Ishikawa (cell line): ENCODE measurements at regions not wholly inside any gene's neighbourhood (a gene's known extent, or its start where the extent isn't known, plus 50 kb on each side); places are given as distances from the start of the nearest gene placed in this dataset.

Source experiments
- CEBPB ChIP-seq: IDR thresholded peaks from 2 replicates; pipeline ENCODE4 v1.6.1; 2012
- CREB1 ChIP-seq: IDR thresholded peaks from 2 replicates; pipeline ENCODE4 v1.6.1; 2012; ENCODE audit warnings: low read depth
- EGR1 ChIP-seq: IDR thresholded peaks from 2 replicates; pipeline ENCODE4 v1.6.1; 2012
- EP300 ChIP-seq: IDR thresholded peaks from 2 replicates; pipeline ENCODE4 v1.6.1; 2012; ENCODE audit warnings: borderline replicate concordance
- FOXM1 ChIP-seq: IDR thresholded peaks from 2 replicates; pipeline ENCODE4 v1.6.1; 2012; ENCODE audit warnings: low read depth, borderline replicate concordance
- MAX ChIP-seq: IDR thresholded peaks from 2 replicates; pipeline ENCODE4 v1.6.1; 2012
- NFIC ChIP-seq: IDR thresholded peaks from 2 replicates; pipeline ENCODE4 v1.6.1; 2012
- RAD21 ChIP-seq: IDR thresholded peaks from 2 replicates; pipeline ENCODE4 v1.6.1; 2012; ENCODE audit warnings: low read depth
- REST ChIP-seq: IDR thresholded peaks from 2 replicates; pipeline ENCODE4 v1.6.1; 2012; ENCODE audit warnings: low read depth, mild to moderate bottlenecking
- TAF1 ChIP-seq: IDR thresholded peaks from 2 replicates; pipeline ENCODE4 v1.6.1; 2012; ENCODE audit warnings: low read depth, mild to moderate bottlenecking
- TCF12 ChIP-seq: IDR thresholded peaks from 2 replicates; pipeline ENCODE4 v1.6.1; 2012; ENCODE audit warnings: low read depth
- TEAD4 ChIP-seq: IDR thresholded peaks from 2 replicates; pipeline ENCODE4 v1.6.1; 2012
- USF1 ChIP-seq: IDR thresholded peaks from 2 replicates; pipeline ENCODE4 v1.6.1; 2012
- YY1 ChIP-seq: IDR thresholded peaks from 2 replicates; pipeline ENCODE4 v1.6.1; 2012; ENCODE audit warnings: low read depth
- ZBTB7A ChIP-seq: IDR thresholded peaks from 2 replicates; pipeline ENCODE4 v1.6.1; 2012; ENCODE audit warnings: low read depth

GRCh38 chr9:31253800-31254762 is 1130.4 kb upstream of the ACO1 start:
- no peak for TF ChIP-seq EGR1
- no peak for TF ChIP-seq TEAD4
- TF ChIP-seq ZBTB7A: no peak
- no peak for TF ChIP-seq RAD21
- no peak for TF ChIP-seq TCF12
- TF ChIP-seq CREB1: no peak
- TF ChIP-seq FOXM1: no peak
- TF ChIP-seq YY1: no peak
- TF ChIP-seq USF1: no peak
- no peak for TF ChIP-seq CEBPB
- no peak for TF ChIP-seq TAF1
- no peak for TF ChIP-seq EP300
- TF ChIP-seq NFIC: no peak
- TF ChIP-seq MAX: no peak
- no peak for TF ChIP-seq REST

GRCh38 chr9:31255211-31255610 is 1129.2 kb upstream of the ACO1 start:
- TF ChIP-seq ZBTB7A: no peak
- no peak for TF ChIP-seq REST
- TF ChIP-seq EGR1: no peak
- TF ChIP-seq MAX: no peak
- TF ChIP-seq RAD21: no peak
- no peak for TF ChIP-seq EP300
- TF ChIP-seq USF1: no peak

GRCh38 chr9:31259824-31260223 is 1124.6 kb upstream of the ACO1 start:
- TF ChIP-seq REST (no peak), TCF12 (no peak), MAX (no peak), ZBTB7A (no peak), FOXM1 (no peak), CEBPB (no peak), NFIC (no peak), TEAD4 (no peak), RAD21 (no peak), EP300 (no peak), TAF1 (no peak), YY1 (no peak), USF1 (no peak), CREB1 (no peak), EGR1 (no peak)
